ENCODE measurements at regions not wholly inside any gene's neighbourhood (a gene's known extent, or its start where the extent isn't known, plus 50 kb on each side); places are given as distances from the start of the nearest gene placed in this dataset.

GRCh38 chr5:143546394-143546793 lies 142.9 kb upstream of the NR3C1 start (continued):
- TF ChIP-seq UBTF (IDR thresholded peaks at IDR 0.05; ENCODE audit: borderline replicate concordance in 1 of 2, low read depth in 2 of 2, low read length in 2 of 2): no peak
- no peak for TF ChIP-seq ESRRB (CRISPR knock-in tag; IDR thresholded peaks at IDR 0.05; ENCODE audit: borderline replicate concordance)
- TF ChIP-seq ARID2 (IDR thresholded peaks at IDR 0.05): no peak
- TF ChIP-seq PHTF2 (CRISPR knock-in tag; IDR thresholded peaks at IDR 0.05): no peak
- no peak for TF ChIP-seq ELF1 (tag; IDR thresholded peaks at IDR 0.05)
- no peak for TF ChIP-seq E4F1 (CRISPR knock-in tag; IDR thresholded peaks at IDR 0.05; ENCODE audit: borderline replicate concordance)
- TF ChIP-seq ZNF668 (CRISPR knock-in tag; IDR thresholded peaks at IDR 0.05): no peak
- no peak for TF ChIP-seq FOXJ3 (CRISPR knock-in tag; IDR thresholded peaks at IDR 0.05)
- no peak for TF ChIP-seq TEAD1 (CRISPR knock-in tag; IDR thresholded peaks at IDR 0.05)
- no peak for TF ChIP-seq PHF20 (IDR thresholded peaks at IDR 0.05; ENCODE audit: partially characterized antibody)
- TF ChIP-seq MCM7 (IDR thresholded peaks at IDR 0.05): no peak
- TF ChIP-seq HMGXB4 (CRISPR knock-in tag; IDR thresholded peaks at IDR 0.05): no peak
- TF ChIP-seq HDAC6 (IDR thresholded peaks at IDR 0.05; ENCODE audit: low read depth, low read length): no peak
- no peak for TF ChIP-seq ZBTB9 (CRISPR knock-in tag; IDR thresholded peaks at IDR 0.05)

Data from K562 (cell line).